Keratinocyte (primary cell): ENCODE measurements at regions not wholly inside any gene's neighbourhood (a gene's known extent, or its start where the extent isn't known, plus 50 kb on each side); places are given as distances from the start of the nearest gene placed in this dataset.

Experiments used
- DNase-seq: peaks from one replicate; pipeline ENCODE4 v3.0.0-alpha.2; 2011; ENCODE audit warnings: low read depth, missing footprints, low spot score
- FAIRE-seq: peaks from 2 replicates; lab custom pipeline; 2011; peaks lifted over from hg19 to GRCh38; lab: Jason Lieb, UNC
- H2AFZ ChIP-seq: 2 replicates; pipeline ENCODE4 v1.6.0; 2012; ENCODE audit warnings: low read length, control low read depth, inconsistent platforms; ENCODE audit not compliant: control insufficient read depth
- H3K27ac ChIP-seq: 2 replicates; pipeline ENCODE4 v1.5.1; 2011; ENCODE audit warnings: low read length; ENCODE audit not compliant: control insufficient read depth, insufficient read depth
- H3K27me3 ChIP-seq: 3 replicates; pipeline ENCODE4 v1.6.0; 2011; ENCODE audit warnings: low read length; ENCODE audit not compliant: control insufficient read depth, insufficient read depth; ENCODE audit errors: extremely low read depth
- H3K36me3 ChIP-seq, 2 experiments: 2 replicates in 1 of 2; 3 replicates in 1 of 2; pipeline ENCODE4 v1.5.1; 2011; ENCODE audit warnings: low read length in 2 of 2, mild to moderate bottlenecking in 1 of 2; ENCODE audit not compliant: control insufficient read depth in 2 of 2, insufficient read depth in 2 of 2; ENCODE audit errors: extremely low read depth in 1 of 2
- H3K4me1 ChIP-seq: 3 replicates; pipeline ENCODE4 v1.5.1; 2011; ENCODE audit warnings: low read length; ENCODE audit not compliant: control insufficient read depth, insufficient read depth; ENCODE audit errors: extremely low read depth
- H3K4me2 ChIP-seq: 3 replicates; pipeline ENCODE4 v1.6.0; 2011; ENCODE audit warnings: low read depth, low read length; ENCODE audit not compliant: control insufficient read depth, insufficient read depth; ENCODE audit errors: extremely low read depth
- H3K4me3 ChIP-seq, 3 experiments: fragments of 200-600 bp in 1 of 3; sonication (generic) in 1 of 3; 2 replicates in 2 of 3; 3 replicates in 1 of 3; pipeline ENCODE4 v1.5.1; 2011 to 2016; ENCODE audit warnings: low read length in 3 of 3, mild to moderate bottlenecking in 3 of 3, control low read depth in 2 of 3, inconsistent platforms in 1 of 3, low read depth in 1 of 3, mixed read lengths in 1 of 3, mixed run types in 1 of 3, moderate library complexity in 1 of 3; ENCODE audit not compliant: control insufficient read depth in 2 of 3, insufficient read depth in 2 of 3; ENCODE audit errors: extremely low read depth in 1 of 3
- H3K79me2 ChIP-seq: 2 replicates; pipeline ENCODE4 v1.6.0; 2012; ENCODE audit warnings: low read length; ENCODE audit not compliant: control insufficient read depth, insufficient read depth
- H3K9ac ChIP-seq: 3 replicates; pipeline ENCODE4 v1.6.0; 2011; ENCODE audit warnings: low read length; ENCODE audit not compliant: control insufficient read depth, insufficient read depth; ENCODE audit errors: extremely low read depth
- H3K9me1 ChIP-seq: 3 replicates; pipeline ENCODE4 v1.6.0; 2011; ENCODE audit warnings: low read length; ENCODE audit not compliant: control insufficient read depth, insufficient read depth; ENCODE audit errors: extremely low read depth
- H3K9me3 ChIP-seq: 2 replicates; pipeline ENCODE4 v1.5.1; 2012; ENCODE audit warnings: low read depth, low read length; ENCODE audit not compliant: control insufficient read depth
- H4K20me1 ChIP-seq: 3 replicates; pipeline ENCODE4 v1.6.0; 2011; ENCODE audit warnings: low read length; ENCODE audit not compliant: control insufficient read depth, insufficient read depth; ENCODE audit errors: extremely low read depth
- EZH2 ChIP-seq: IDR thresholded peaks from one replicate; pipeline ENCODE4 v1.6.1; 2012; ENCODE audit warnings: inconsistent platforms, mild to moderate bottlenecking, low read length, moderate library complexity
- dilution Hi-C: fragments of 300-500 bp; cut with MboI; formaldehyde crosslinking; loops from one replicate; pipeline ENCODE4 v1.7.0; 2020; ENCODE audit warnings: low sequenced_read_pairs; ENCODE audit not compliant: extremely low pct_ligation_motif_present
- TF ChIP-seq, protein P1 (sequence below), 3 experiments: IDR thresholded peaks in 1 of 3; conservative IDR thresholded peaks in 1 of 3; optimal IDR thresholded peaks in 1 of 3; 2 replicates in 2 of 3; 3 replicates in 1 of 3; pipeline versions ENCODE3 to v1.5.1; 2011; ENCODE audit warnings: low read length in 3 of 3, mild to moderate bottlenecking in 3 of 3, moderate library complexity in 2 of 3, control low read depth in 1 of 3, inconsistent platforms in 1 of 3; ENCODE audit not compliant: insufficient read depth in 2 of 3; ENCODE audit errors: extremely low read depth in 1 of 3

GRCh38 chr9:78101247-78101646 is 69.6 kb upstream of the GNAQ start:
- Histone ChIP-seq H4K20me1 (no peaks in the 10 kb centered on the region), H3K4me2 (no peak overlapping the region), H3K4me1 (no peaks in the 10 kb centered on the region), H3K9ac (no peak overlapping the region), H3K9me1 (no peaks in the 10 kb centered on the region), H3K4me3 (no peak overlapping the region), H2AFZ (no peak overlapping the region), H3K9me3 (no peaks in the 10 kb centered on the region), H3K79me2 (no peaks in the 10 kb centered on the region), H3K27ac (no peak overlapping the region), H3K36me3 (no peaks in the 10 kb centered on the region), H3K27me3 (no peaks in the 10 kb centered on the region)
- dilution Hi-C loops: no loop called here
- TF ChIP-seq, protein P1, sequence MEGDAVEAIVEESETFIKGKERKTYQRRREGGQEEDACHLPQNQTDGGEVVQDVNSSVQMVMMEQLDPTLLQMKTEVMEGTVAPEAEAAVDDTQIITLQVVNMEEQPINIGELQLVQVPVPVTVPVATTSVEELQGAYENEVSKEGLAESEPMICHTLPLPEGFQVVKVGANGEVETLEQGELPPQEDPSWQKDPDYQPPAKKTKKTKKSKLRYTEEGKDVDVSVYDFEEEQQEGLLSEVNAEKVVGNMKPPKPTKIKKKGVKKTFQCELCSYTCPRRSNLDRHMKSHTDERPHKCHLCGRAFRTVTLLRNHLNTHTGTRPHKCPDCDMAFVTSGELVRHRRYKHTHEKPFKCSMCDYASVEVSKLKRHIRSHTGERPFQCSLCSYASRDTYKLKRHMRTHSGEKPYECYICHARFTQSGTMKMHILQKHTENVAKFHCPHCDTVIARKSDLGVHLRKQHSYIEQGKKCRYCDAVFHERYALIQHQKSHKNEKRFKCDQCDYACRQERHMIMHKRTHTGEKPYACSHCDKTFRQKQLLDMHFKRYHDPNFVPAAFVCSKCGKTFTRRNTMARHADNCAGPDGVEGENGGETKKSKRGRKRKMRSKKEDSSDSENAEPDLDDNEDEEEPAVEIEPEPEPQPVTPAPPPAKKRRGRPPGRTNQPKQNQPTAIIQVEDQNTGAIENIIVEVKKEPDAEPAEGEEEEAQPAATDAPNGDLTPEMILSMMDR (optimal IDR thresholded peaks at IDR 0.05 in 1 of 3, IDR thresholded peaks at IDR 0.05 in 1 of 3, conservative IDR thresholded peaks at IDR 0.05 in 1 of 3; ENCODE audit: extremely low read depth in 1 of 3, insufficient read depth in 2 of 3, low read length in 3 of 3): no peak
- TF ChIP-seq EZH2: no peak
- DNase-seq (no peak), FAIRE-seq (no peak)

DNA sequence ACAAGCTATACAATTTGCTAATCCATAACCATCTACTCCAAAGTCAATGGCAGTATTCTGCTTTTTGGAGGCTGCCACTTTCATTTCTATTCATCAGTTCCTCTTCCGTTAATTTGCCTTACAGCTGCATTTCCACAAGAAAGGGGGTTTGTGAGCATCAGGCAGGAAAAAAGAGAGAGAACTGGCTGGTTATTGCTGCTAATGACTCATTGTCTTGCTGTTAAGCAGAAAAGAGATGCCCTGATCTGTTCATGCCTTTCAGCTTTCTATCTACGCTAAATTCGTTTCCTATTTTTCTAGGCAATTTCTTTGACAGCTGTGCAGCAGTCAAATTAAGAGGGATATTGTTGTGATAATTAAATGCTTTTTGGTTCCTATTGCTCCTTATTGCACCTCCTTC is 65.9 kb upstream of the GNAQ start:
- H3K9me3 ChIP-seq: no peaks in the 10 kb centered on the region
- no peak for DNase-seq
- dilution Hi-C loops: no loop called here

More for the DNA sequence above, 65.9 kb upstream of the GNAQ start:
- no peaks in the 10 kb centered on the region for H3K79me2 ChIP-seq
- H3K36me3 ChIP-seq: no peaks in the 10 kb centered on the region
- H3K27ac ChIP-seq: no peak overlapping the region
- H3K27me3 ChIP-seq: no peaks in the 10 kb centered on the region
- TF ChIP-seq EZH2: no peak
- TF ChIP-seq, protein P1 (optimal IDR thresholded peaks at IDR 0.05 in 1 of 3, IDR thresholded peaks at IDR 0.05 in 1 of 3, conservative IDR thresholded peaks at IDR 0.05 in 1 of 3; ENCODE audit: extremely low read depth in 1 of 3, insufficient read depth in 2 of 3, low read length in 3 of 3): no peak
- H2AFZ ChIP-seq: no peak overlapping the region
- no peaks in the 10 kb centered on the region for H3K4me1 ChIP-seq
- H3K9me1 ChIP-seq: no peaks in the 10 kb centered on the region
- no peak for FAIRE-seq
- H3K4me3 ChIP-seq: no peak overlapping the region
- no peak overlapping the region for H3K9ac ChIP-seq
- no peaks in the 10 kb centered on the region for H4K20me1 ChIP-seq
- H3K4me2 ChIP-seq: no peak overlapping the region
